Retina (tissue), 1 donor: ENCODE measurements at regions not wholly inside any gene's neighbourhood (a gene's known extent, or its start where the extent isn't known, plus 50 kb on each side); places are given as distances from the start of the nearest gene placed in this dataset.
"Not testable (repeated sequence)": the region's sequence is repeated elsewhere in the genome, so short reads cannot be mapped to it uniquely, and the experiment has no call there.

Experiments
- DNase-seq: peaks from one replicate; pipeline ENCODE4 v3.0.0-alpha.2; 2016

GRCh38 chr10:10014846-10015245 is 1002.8 kb upstream of the CELF2 start:
- no peak for DNase-seq

- DNase-seq: no peak
Observed at GRCh38 chr10:10017716-10018115, 1000.0 kb upstream of the CELF2 start.

- DNase-seq: no peak
Observed at GRCh38 chr10:10020945-10021344, 996.7 kb upstream of the CELF2 start.

- no peak for DNase-seq
Observed at GRCh38 chr10:10032991-10033390, 984.7 kb upstream of the CELF2 start.

GRCh38 chr10:10038348-10038747 is 979.3 kb upstream of the CELF2 start:
- DNase-seq: no peak

- peak; percentile 5 for DNase-seq
Observed at GRCh38 chr10:10039595-10039994, 978.1 kb upstream of the CELF2 start.

GRCh38 chr10:10043083-10043482 is 974.6 kb upstream of the CELF2 start:
- DNase-seq: no peak

- peak; percentile 21 for DNase-seq
Observed at GRCh38 chr10:10044922-10045764, 972.5 kb upstream of the CELF2 start.

- no peak for DNase-seq
Observed at GRCh38 chr10:10045765-10046028, 972.0 kb upstream of the CELF2 start.

- no peak for DNase-seq
Observed at GRCh38 chr10:10047426-10047825, 970.2 kb upstream of the CELF2 start.

GRCh38 chr10:10053051-10053450 is 964.6 kb upstream of the CELF2 start:
- no peak for DNase-seq

- DNase-seq: no peak
Observed at GRCh38 chr10:10054466-10054865, 963.2 kb upstream of the CELF2 start.

- no peak for DNase-seq
Observed at GRCh38 chr10:10055656-10056442, 961.8 kb upstream of the CELF2 start.

- DNase-seq: no peak
Observed at GRCh38 chr10:10056961-10057360, 960.7 kb upstream of the CELF2 start.

GRCh38 chr10:10067644-10068043 is 950.0 kb upstream of the CELF2 start:
- no peak for DNase-seq

- DNase-seq: not testable (repeated sequence)
Observed at GRCh38 chr10:10074847-10075246, 942.8 kb upstream of the CELF2 start.

GRCh38 chr10:10078446-10078845 is 939.2 kb upstream of the CELF2 start:
- peak; percentile 52 for DNase-seq

- no peak for DNase-seq
Observed at GRCh38 chr10:10092581-10092980, 925.1 kb upstream of the CELF2 start.

- DNase-seq: no peak
Observed at GRCh38 chr10:10093021-10093420, 924.7 kb upstream of the CELF2 start.

GRCh38 chr10:10094691-10095090 is 923.0 kb upstream of the CELF2 start:
- DNase-seq: no peak

GRCh38 chr10:10096296-10096695 is 921.4 kb upstream of the CELF2 start:
- no peak for DNase-seq

- no peak for DNase-seq
Observed at GRCh38 chr10:10096898-10097297, 920.8 kb upstream of the CELF2 start.

- DNase-seq: no peak
Observed at GRCh38 chr10:10101106-10101505, 916.6 kb upstream of the CELF2 start.

- DNase-seq: peak; percentile 36
Observed at GRCh38 chr10:10110844-10111490, 906.7 kb upstream of the CELF2 start.
